T-cell (primary cell): ENCODE measurements at regions not wholly inside any gene's neighbourhood (a gene's known extent, or its start where the extent isn't known, plus 50 kb on each side); places are given as distances from the start of the nearest gene placed in this dataset.

Source experiments
- ATAC-seq, 4 experiments: fragments of 200-7000 bp in 3 of 4; fragments of 150-1000 bp in 1 of 4; cut with Tn5 transposase; replicated peaks in 1 of 4; 1 replicate in 3 of 4; 2 replicates in 1 of 4; pipeline ENCODE4 v1.10.0; 2021; ENCODE audit warnings: moderate library complexity in 3 of 4, mild to moderate bottlenecking in 2 of 4, moderate number of reproducible peaks in 1 of 4
- CTCF ChIA-PET, 2 donors: fragments of 300-600 bp; sonication (Branson Sonifier 250); formaldehyde crosslinking; loops; one replicate each; lab custom pipeline; 2022; ENCODE audit warnings: antibody characterized with exemption in 2 of 2; lab: Charles Lee
- POLR2A ChIA-PET, 2 donors: fragments of 300-600 bp; sonication (Branson Sonifier 250); formaldehyde crosslinking; loops; one replicate each; lab custom pipeline; 2022; ENCODE audit warnings: antibody characterized with exemption in 2 of 2; lab: Charles Lee
- DNase-seq, 35 experiments: peaks; one replicate each; pipeline versions ENCODE4 v3.0.0 to v3.0.0-alpha.2; 2013 to 2023
- H3K27ac ChIP-seq: one replicate; pipeline ENCODE4 v1.5.1; 2013; ENCODE audit warnings: low read length
- H3K27me3 ChIP-seq, 2 experiments: replicated peaks in 1 of 2; 1 replicate in 1 of 2; 2 replicates in 1 of 2; pipeline versions ENCODE4 v1.6.1 to v1.7.0; 2013; ENCODE audit warnings: low read length in 1 of 2, mixed read lengths in 1 of 2; ENCODE audit not compliant: control insufficient read depth in 2 of 2, insufficient read depth in 2 of 2; ENCODE audit errors: extremely low read depth in 1 of 2
- H3K36me3 ChIP-seq, 2 donors: 1 replicate in 1 of 2; 2 replicates in 1 of 2; pipeline versions ENCODE4 v1.6.1 to v1.7.0; 2013; ENCODE audit warnings: low read length in 1 of 2; ENCODE audit not compliant: control insufficient read depth in 2 of 2, insufficient read depth in 1 of 2; ENCODE audit errors: extremely low read depth in 1 of 2
- H3K4me1 ChIP-seq, 2 experiments: 1 replicate in 1 of 2; 2 replicates in 1 of 2; pipeline versions ENCODE4 v1.6.1 to v1.7.0; 2013; ENCODE audit warnings: low read length in 2 of 2, mixed read lengths in 1 of 2; ENCODE audit not compliant: insufficient read depth in 2 of 2, control insufficient read depth in 1 of 2; ENCODE audit errors: extremely low read depth in 1 of 2
- H3K4me3 ChIP-seq, 2 donors: 1 replicate in 1 of 2; 2 replicates in 1 of 2; pipeline versions ENCODE4 v1.5.1 to v1.7.0; 2013; ENCODE audit warnings: mild to moderate bottlenecking in 2 of 2, low read length in 1 of 2, moderate library complexity in 1 of 2; ENCODE audit not compliant: control insufficient read depth in 1 of 2; ENCODE audit errors: extremely low read depth in 1 of 2
- H3K9me3 ChIP-seq: 2 replicates; pipeline ENCODE4 v1.7.0; 2013
- H3K27ac Mint-ChIP-seq, 2 donors: one replicate each; pipeline ENCODE4 v1.8.0; 2020 to 2021; ENCODE audit warnings: mild to moderate bottlenecking in 2 of 2, mixed read lengths in 2 of 2
- H3K27me3 Mint-ChIP-seq, 2 donors: one replicate each; pipeline ENCODE4 v1.8.0; 2021 to 2022; ENCODE audit warnings: mixed read lengths in 2 of 2
- H3K36me3 Mint-ChIP-seq: one replicate; pipeline ENCODE4 v1.8.0; 2021; ENCODE audit warnings: mixed read lengths
- H3K4me1 Mint-ChIP-seq, 3 donors: one replicate each; pipeline ENCODE4 v1.8.0; 2020 to 2022; ENCODE audit warnings: mixed read lengths in 3 of 3, mild to moderate bottlenecking in 1 of 3
- H3K4me3 Mint-ChIP-seq, 3 donors: one replicate each; pipeline ENCODE4 v1.8.0; 2020 to 2022; ENCODE audit warnings: mild to moderate bottlenecking in 3 of 3, mixed read lengths in 3 of 3, moderate library complexity in 3 of 3
- H3K9me3 Mint-ChIP-seq, 3 donors: one replicate each; pipeline ENCODE4 v1.8.0; 2020 to 2022; ENCODE audit warnings: mixed read lengths in 3 of 3
- WGBS: methylation state at CpG from one replicate; pipeline ENCODE4 v1.1.5; 2013; ENCODE audit warnings: missing lambda C conversion rate; ENCODE audit not compliant: insufficient coverage; 5-methylcytosine and 5-hydroxymethylcytosine counted together

DNA sequence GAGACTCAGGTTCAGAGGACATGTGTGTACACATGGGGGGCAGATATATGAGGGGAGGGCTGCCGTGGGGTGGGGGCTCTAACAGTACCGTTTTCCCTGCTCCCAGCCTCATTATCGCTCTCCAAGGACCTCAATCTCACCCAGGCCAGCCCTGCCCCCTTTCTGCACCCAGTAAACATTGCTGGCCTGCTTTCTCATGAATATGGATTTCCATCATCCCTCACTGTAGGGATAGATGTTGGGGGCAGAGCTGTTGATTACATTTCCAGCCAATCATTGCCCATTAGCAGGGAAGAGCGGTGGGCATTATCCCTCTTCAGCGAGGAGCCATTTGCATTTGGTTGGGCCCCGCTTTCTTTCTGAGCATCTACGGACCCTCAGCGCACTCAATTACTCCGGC lies 273.8 kb downstream of the RPS6KC1 start:
- CTCF ChIA-PET, result interaction anchor here in 1 of 2 donors (0.7 kb wide), 1 partner anchor 746 kb away, joined by 9 read pairs; no protein-coding TSS in a partner anchor
- Histone ChIP-seq H3K36me3 (no peaks in the 10 kb centered on the region), H3K4me1 (no peaks in the 10 kb centered on the region), H3K27me3 (peaks cover 0 to 8% of the 10 kb centered on the region in 2 experiments), H3K9me3 (no peaks in the 10 kb centered on the region), H3K4me3 (no peak overlapping the region), H3K27ac (no peak overlapping the region)
- DNase-seq, result no peak
- Mint-ChIP-seq H3K27ac (no peak overlapping the region), H3K4me3 (no peak overlapping the region), H3K9me3 (no peaks in the 10 kb centered on the region), H3K27me3 (peaks cover 1 to 4% of the 10 kb centered on the region in 2 donors), H3K36me3 (no peaks in the 10 kb centered on the region), H3K4me1 (no peaks in the 10 kb centered on the region)
- no peak for ATAC-seq
- 98% methylated on average over 6 of the region's 9 CpGs for WGBS
- POLR2A ChIA-PET, result interaction anchor here in 1 of 2 donors (0.6 kb wide), 1 partner anchor 544 kb away, joined by 3 read pairs; no protein-coding TSS in a partner anchor

GRCh38 chr1:213325482-213325881 lies 274.4 kb downstream of the RPS6KC1 start:
- Mint-ChIP-seq H3K4me3 (no peak overlapping the region), H3K27me3 (peaks cover 1 to 4% of the 10 kb centered on the region in 2 donors), H3K9me3 (no peaks in the 10 kb centered on the region), H3K27ac (no peak overlapping the region), H3K36me3 (no peaks in the 10 kb centered on the region), H3K4me1 (no peaks in the 10 kb centered on the region)
- no peaks in the 10 kb centered on the region for H3K4me1 ChIP-seq
- peaks cover 0 to 8% of the 10 kb centered on the region in 2 experiments for H3K27me3 ChIP-seq
- ATAC-seq (no peak), DNase-seq (no peak)
- POLR2A ChIA-PET, result no interaction called here
- WGBS, result 44% methylated on average over 5 of the region's 9 CpGs
- no peaks in the 10 kb centered on the region for H3K9me3 ChIP-seq
- no peak overlapping the region for H3K27ac ChIP-seq
- no peaks in the 10 kb centered on the region for H3K36me3 ChIP-seq
- no peak overlapping the region for H3K4me3 ChIP-seq
- CTCF ChIA-PET, result no interaction called here

- peaks cover 0 to 1% of the 10 kb centered on the region in 2 donors for H3K27me3 Mint-ChIP-seq
- H3K27ac Mint-ChIP-seq, result no peak overlapping the region
- ChIA-PET POLR2A (interaction anchor here in 1 of 2 donors (0.6 kb wide), 1 partner anchor 31 kb away, joined by 3 read pairs; no protein-coding TSS in a partner anchor), CTCF (no interaction called here)
- H3K4me1 ChIP-seq, result no peaks in the 10 kb centered on the region
- peaks cover 0 to 10% of the 10 kb centered on the region in 2 experiments for H3K27me3 ChIP-seq
- no CpG with 5 or more reads among the region's 2 CpGs for whole genome bisulfite sequencing
- no peaks in the 10 kb centered on the region for H3K36me3 Mint-ChIP-seq
- ATAC-seq (no peak), DNase-seq (no peak)
- no peaks in the 10 kb centered on the region for H3K9me3 ChIP-seq
- H3K4me3 ChIP-seq, result no peak overlapping the region
- no peak overlapping the region for H3K4me3 Mint-ChIP-seq
- H3K36me3 ChIP-seq, result no peaks in the 10 kb centered on the region
- no peaks in the 10 kb centered on the region for H3K4me1 Mint-ChIP-seq
- no peaks in the 10 kb centered on the region for H3K9me3 Mint-ChIP-seq
- no peak overlapping the region for H3K27ac ChIP-seq
These were observed 275.4 kb downstream of the RPS6KC1 start for GRCh38 chr1:213326281-213327016.

DNA sequence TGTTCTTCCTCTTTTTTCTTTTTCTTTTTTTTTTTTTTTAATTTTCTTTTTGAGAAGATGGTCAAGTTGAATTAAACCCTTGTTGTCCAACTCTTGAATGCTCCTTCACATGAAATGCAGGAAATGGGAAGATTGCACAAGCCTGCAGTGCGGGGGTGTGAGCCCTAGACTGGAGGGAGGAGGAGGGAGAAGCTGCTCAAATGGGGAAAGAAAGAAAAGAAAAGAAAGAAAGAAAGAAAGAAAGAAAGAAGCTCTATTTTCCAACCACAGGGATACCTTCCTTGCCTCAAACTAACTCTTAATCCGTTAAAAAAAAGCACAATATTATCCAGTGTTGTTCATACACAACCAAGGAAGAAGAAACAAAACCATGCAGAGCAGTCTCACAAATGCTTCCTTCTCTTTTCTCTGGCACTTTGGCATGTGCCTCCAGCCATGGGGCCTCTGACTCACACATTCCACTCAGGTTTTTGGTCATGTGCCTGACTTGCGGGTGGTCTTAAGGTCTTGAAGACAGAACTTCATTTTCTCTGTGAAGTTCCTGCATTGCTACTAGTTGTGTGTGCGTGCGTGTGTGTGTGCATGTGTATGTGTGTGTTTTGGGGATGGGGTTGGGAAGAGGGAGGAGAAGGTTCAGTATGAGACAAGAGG lies 276.1 kb downstream of the RPS6KC1 start:
- DNase-seq, result no peak
- Histone ChIP-seq H3K36me3 (no peaks in the 10 kb centered on the region), H3K9me3 (no peaks in the 10 kb centered on the region), H3K27me3 (peaks cover 0 to 13% of the 10 kb centered on the region in 2 experiments), H3K4me1 (no peaks in the 10 kb centered on the region), H3K27ac (no peak overlapping the region), H3K4me3 (no peak overlapping the region)
- Mint-ChIP-seq H3K36me3 (no peaks in the 10 kb centered on the region), H3K4me3 (no peak overlapping the region), H3K27me3 (peaks cover 0 to 1% of the 10 kb centered on the region in 2 donors), H3K4me1 (no peaks in the 10 kb centered on the region), H3K27ac (no peak overlapping the region), H3K9me3 (no peaks in the 10 kb centered on the region)
- WGBS, result 89% methylated on average over 4 of the region's 5 CpGs
- ChIA-PET CTCF (no interaction called here), POLR2A (interaction anchor here in 1 of 2 donors (0.6 kb wide), 1 partner anchor 32 kb away, joined by 3 read pairs; no protein-coding TSS in a partner anchor)
- no peak for ATAC-seq

DNA sequence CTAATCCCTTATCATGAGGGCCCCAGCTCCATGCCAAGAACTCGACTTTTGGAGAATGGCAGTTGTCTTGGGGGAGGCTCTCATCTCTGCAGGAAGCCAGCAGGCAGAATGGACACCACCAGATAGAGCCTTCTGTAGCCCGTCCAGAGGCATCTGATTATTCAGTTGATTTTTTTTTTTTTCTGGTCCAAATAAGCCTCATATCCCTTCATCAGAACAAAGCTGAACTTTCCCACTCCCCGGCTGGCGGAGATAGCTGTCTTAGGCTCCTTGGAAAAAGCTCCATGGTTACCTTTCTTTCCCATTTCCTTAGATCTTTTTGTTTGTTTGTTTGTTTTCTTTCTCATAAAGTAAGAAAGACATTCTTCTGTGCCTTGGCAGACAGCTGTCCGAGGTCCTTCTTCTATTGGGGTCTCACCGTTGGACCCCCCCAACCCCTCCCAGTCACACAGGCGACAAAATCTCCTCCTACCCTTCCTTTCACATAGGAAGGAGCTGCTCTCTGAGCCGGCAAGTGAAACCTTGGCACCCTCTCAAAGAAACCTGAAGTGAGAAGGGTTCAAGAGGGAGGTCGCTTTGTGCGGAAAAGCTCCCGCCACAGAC lies 278.5 kb downstream of the RPS6KC1 start:
- Histone ChIP-seq H3K4me1 (no peaks in the 10 kb centered on the region), H3K27me3 (peaks cover 0 to 13% of the 10 kb centered on the region in 2 experiments), H3K9me3 (no peaks in the 10 kb centered on the region), H3K27ac (no peak overlapping the region), H3K36me3 (no peaks in the 10 kb centered on the region), H3K4me3 (no peak overlapping the region)
- ChIA-PET CTCF (interaction anchor here in 1 of 2 donors (0.5 to 0.7 kb wide), 2 partner anchors 17 to 82 kb away, joined by 3 to 4 read pairs; no protein-coding TSS in a partner anchor), POLR2A (no interaction called here)
- Mint-ChIP-seq H3K4me1 (no peaks in the 10 kb centered on the region), H3K4me3 (no peak overlapping the region), H3K27me3 (peaks cover 0 to 1% of the 10 kb centered on the region in 2 donors), H3K36me3 (no peaks in the 10 kb centered on the region), H3K27ac (no peak overlapping the region), H3K9me3 (no peaks in the 10 kb centered on the region)
- WGBS, result no CpG with 5 or more reads among the region's 11 CpGs
- DNase-seq, result no peak
- ATAC-seq, result no peak

DNA sequence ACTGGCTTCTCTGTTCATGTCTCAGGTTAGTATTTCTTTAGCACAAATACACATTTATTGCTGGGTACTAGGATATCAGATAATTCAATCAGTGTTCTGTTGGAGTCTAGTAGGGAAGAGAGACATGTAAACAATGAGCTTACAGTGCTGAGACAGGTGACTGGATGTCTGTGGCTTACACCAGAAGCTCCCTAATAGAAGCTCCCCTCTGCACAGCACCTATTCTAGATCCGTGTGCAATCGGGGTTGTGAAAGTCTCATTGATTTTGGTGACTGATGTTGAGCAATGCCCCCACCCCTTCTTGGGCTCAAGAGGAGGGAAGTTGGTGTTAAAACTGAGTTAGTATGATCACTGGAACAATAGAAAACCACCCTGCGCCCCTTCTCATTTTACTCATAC lies 279.2 kb downstream of the RPS6KC1 start:
- no peak overlapping the region for H3K4me3 ChIP-seq
- POLR2A ChIA-PET, result no interaction called here
- CTCF ChIA-PET, result no interaction called here
- H3K9me3 Mint-ChIP-seq, result no peaks in the 10 kb centered on the region
- H3K36me3 Mint-ChIP-seq, result no peaks in the 10 kb centered on the region
- H3K27ac Mint-ChIP-seq, result no peak overlapping the region
- no peak for ATAC-seq
- H3K27me3 Mint-ChIP-seq, result peaks cover 0 to 1% of the 10 kb centered on the region in 2 donors
- no peak overlapping the region for H3K4me3 Mint-ChIP-seq
- H3K27me3 ChIP-seq, result peaks cover 0 to 8% of the 10 kb centered on the region in 2 experiments
- no peaks in the 10 kb centered on the region for H3K4me1 ChIP-seq
- H3K9me3 ChIP-seq, result no peaks in the 10 kb centered on the region
- no peaks in the 10 kb centered on the region for H3K36me3 ChIP-seq
- H3K4me1 Mint-ChIP-seq, result no peaks in the 10 kb centered on the region
- WGBS, result no CpG with 5 or more reads among the region's 3 CpGs
- no peak overlapping the region for H3K27ac ChIP-seq
- DNase-seq, result no peak
